MCF 10A (cell line): ENCODE measurements at regions not wholly inside any gene's neighbourhood (a gene's known extent, or its start where the extent isn't known, plus 50 kb on each side); places are given as distances from the start of the nearest gene placed in this dataset.

Experiments used
- BruUV-seq: library from RNA; stranded (reverse); fragments of 400-500 nt; replicated peaks from 2 replicates; lab custom pipeline; 2021; lab: Mats Ljungman, UMichigan
- CTCF ChIA-PET: fragments of 300-600 bp; sonication (Branson Sonifier 250); formaldehyde crosslinking; extraction: SDS; loops from one replicate; lab custom pipeline; 2021; ENCODE audit warnings: antibody characterized with exemption, inconsistent platforms; lab: Yijun Ruan, JAX
- POLR2A ChIA-PET: fragments of 300-600, 350-650 bp; sonication (Branson Sonifier 250); formaldehyde crosslinking; extraction: SDS; loops from one replicate; lab custom pipeline; 2020; ENCODE audit warnings: antibody characterized with exemption, inconsistent platforms; lab: Yijun Ruan, JAX
- DNase-seq: peaks from one replicate; pipeline ENCODE4 v3.0.0-alpha.2; 2018; ENCODE audit not compliant: unreplicated experiment
- H3K27ac Mint-ChIP-seq: one replicate; pipeline ENCODE4 v1.8.0; 2022; ENCODE audit warnings: mild to moderate bottlenecking, low read depth, mixed read lengths; ENCODE audit not compliant: unreplicated experiment
- H3K27me3 Mint-ChIP-seq: one replicate; pipeline ENCODE4 v1.8.0; 2022; ENCODE audit warnings: mixed read lengths; ENCODE audit not compliant: insufficient read depth, unreplicated experiment
- H3K36me3 Mint-ChIP-seq: one replicate; pipeline ENCODE4 v1.8.0; 2022; ENCODE audit warnings: mild to moderate bottlenecking, moderate library complexity, mixed read lengths; ENCODE audit not compliant: insufficient read depth, unreplicated experiment
- H3K4me1 Mint-ChIP-seq: one replicate; pipeline ENCODE4 v1.8.0; 2022; ENCODE audit warnings: mixed read lengths; ENCODE audit not compliant: insufficient read depth, unreplicated experiment
- H3K4me3 Mint-ChIP-seq: one replicate; pipeline ENCODE4 v1.8.0; 2022; ENCODE audit warnings: mild to moderate bottlenecking, moderate library complexity, mixed read lengths; ENCODE audit not compliant: unreplicated experiment
- H3K9me3 Mint-ChIP-seq: one replicate; pipeline ENCODE4 v1.8.0; 2022; ENCODE audit warnings: mixed read lengths; ENCODE audit not compliant: unreplicated experiment
- CTCF ChIP-seq: fragments of 200-600 bp; IDR thresholded peaks from one replicate; pipeline ENCODE4 v1.8.0; 2022; ENCODE audit warnings: antibody characterized with exemption, mild to moderate bottlenecking; ENCODE audit not compliant: unreplicated experiment
- intact Hi-C: fragments of 100-400 bp; cut with micrococcal nuclease; formaldehyde crosslinking; loops from 2 replicates; pipeline ENCODE4 v1.14.1; 2022

DNA sequence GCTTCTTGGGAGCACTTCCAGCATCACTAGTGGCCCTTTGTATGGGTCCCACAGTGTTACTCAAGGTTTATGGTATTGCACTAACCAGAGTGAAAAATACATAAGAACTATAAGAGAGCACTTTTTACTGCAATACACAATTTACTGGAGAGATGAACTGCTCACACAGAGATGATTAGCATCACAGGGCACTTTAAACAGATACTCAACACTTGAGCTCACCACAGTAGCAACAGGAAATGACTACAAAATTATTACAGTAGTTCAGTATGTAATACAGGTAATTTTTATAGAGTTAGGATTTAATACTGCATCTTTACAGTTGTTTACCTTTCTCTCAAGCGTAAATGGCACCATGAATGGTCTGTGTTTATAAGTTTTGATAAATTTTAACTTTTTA lies 68.2 kb upstream of the CDK1 start:
- no TSS peak for BruUV-seq
- intact Hi-C loops: no loop called here
- no peak for DNase-seq
- no peaks in the 10 kb centered on the region for H3K27me3 Mint-ChIP-seq
- POLR2A ChIA-PET: no interaction called here
- no peak overlapping the region for H3K4me3 Mint-ChIP-seq
- H3K9me3 Mint-ChIP-seq: no peaks in the 10 kb centered on the region
- CTCF ChIA-PET: no interaction called here
- no peak overlapping the region for H3K27ac Mint-ChIP-seq
- no peak for TF ChIP-seq CTCF
- no peaks in the 10 kb centered on the region for H3K36me3 Mint-ChIP-seq
- H3K4me1 Mint-ChIP-seq: no peaks in the 10 kb centered on the region

GRCh38 chr10:60708666-60709065 lies 69.6 kb upstream of the CDK1 start:
- no TSS peak for BruUV-seq

GRCh38 chr10:60707841-60708240 lies 70.4 kb upstream of the CDK1 start:
- intact Hi-C loops: no loop called here
- DNase-seq: no peak
- POLR2A ChIA-PET: interaction anchor here (0.8 to 2.0 kb wide), 2 partner anchors 23 to 245 kb away, joined by 3 to 4 read pairs; no protein-coding TSS in a partner anchor
- H3K9me3 Mint-ChIP-seq: no peaks in the 10 kb centered on the region
- H3K4me1 Mint-ChIP-seq: no peaks in the 10 kb centered on the region
- BruUV-seq: no TSS peak
- H3K27ac Mint-ChIP-seq: no peak overlapping the region
- CTCF ChIA-PET: no interaction called here
- H3K27me3 Mint-ChIP-seq: no peaks in the 10 kb centered on the region
- no peak for TF ChIP-seq CTCF
- H3K4me3 Mint-ChIP-seq: no peak overlapping the region
- no peaks in the 10 kb centered on the region for H3K36me3 Mint-ChIP-seq

More at GRCh38 chr10:60708666-60709065, 69.6 kb upstream of the CDK1 start:
- H3K4me3 Mint-ChIP-seq: no peak overlapping the region
- H3K4me1 Mint-ChIP-seq: no peaks in the 10 kb centered on the region
- TF ChIP-seq CTCF: no peak
- DNase-seq: no peak
- ChIA-PET POLR2A (interaction anchor here (0.8 to 2.0 kb wide), 2 partner anchors 23 to 245 kb away, joined by 3 to 4 read pairs; no protein-coding TSS in a partner anchor), CTCF (no interaction called here)
- no peaks in the 10 kb centered on the region for H3K27me3 Mint-ChIP-seq
- H3K27ac Mint-ChIP-seq: no peak overlapping the region
- no peaks in the 10 kb centered on the region for H3K36me3 Mint-ChIP-seq
- intact Hi-C loops: no loop called here
- H3K9me3 Mint-ChIP-seq: no peaks in the 10 kb centered on the region

DNA sequence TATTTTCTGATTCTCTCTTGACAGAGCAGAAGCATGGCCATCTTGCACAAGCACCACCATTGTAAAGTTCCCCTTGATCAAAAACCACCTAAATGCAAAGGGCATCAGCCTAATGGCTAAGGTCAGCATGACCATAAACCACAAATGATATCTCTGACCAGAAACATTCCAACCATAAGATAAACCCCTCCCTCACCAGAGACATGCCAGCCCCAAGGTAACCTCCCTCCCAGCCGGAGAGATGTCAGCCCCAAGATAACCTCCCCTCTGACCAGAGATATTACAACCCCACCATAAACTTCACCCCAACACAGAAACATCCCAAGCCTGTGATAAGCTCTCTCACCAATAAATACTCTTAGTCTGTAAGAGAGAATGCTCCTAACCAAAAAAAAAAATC lies 72.1 kb upstream of the CDK1 start:
- CTCF ChIA-PET: interaction anchor here (1.7 kb wide), 1 partner anchor 11 kb away, joined by 6 read pairs; no protein-coding TSS in a partner anchor
- H3K9me3 Mint-ChIP-seq: no peaks in the 10 kb centered on the region
- no peak overlapping the region for H3K4me3 Mint-ChIP-seq
- no peaks in the 10 kb centered on the region for H3K4me1 Mint-ChIP-seq
- TF ChIP-seq CTCF: no peak
- POLR2A ChIA-PET: no interaction called here
- no peak for DNase-seq
- no TSS peak for BruUV-seq
- no peaks in the 10 kb centered on the region for H3K27me3 Mint-ChIP-seq
- intact Hi-C loops: no loop called here
- H3K27ac Mint-ChIP-seq: no peak overlapping the region
- H3K36me3 Mint-ChIP-seq: no peaks in the 10 kb centered on the region
